Astrocyte (in vitro differentiated cells and primary cell): ENCODE measurements at regions not wholly inside any gene's neighbourhood (a gene's known extent, or its start where the extent isn't known, plus 50 kb on each side); places are given as distances from the start of the nearest gene placed in this dataset.

ENCODE experiments used
- DNase-seq: peaks from one replicate; pipeline ENCODE4 v3.0.0-alpha.2; 2010; ENCODE audit warnings: low read depth
- FAIRE-seq: peaks from 2 replicates; lab custom pipeline; 2011; peaks lifted over from hg19 to GRCh38; lab: Jason Lieb, UNC
- H2AFZ ChIP-seq: 2 replicates; pipeline ENCODE4 v1.6.0; 2012; ENCODE audit warnings: low read depth, low read length, inconsistent platforms
- H3K27ac ChIP-seq: 2 replicates; pipeline ENCODE4 v1.5.1; 2011; ENCODE audit warnings: low read depth, low read length, inconsistent platforms
- H3K27me3 ChIP-seq: 2 replicates; pipeline ENCODE4 v1.6.0; 2011; ENCODE audit warnings: low read length, inconsistent platforms; ENCODE audit not compliant: insufficient read depth
- H3K36me3 ChIP-seq: 2 replicates; pipeline ENCODE4 v1.5.1; 2011; ENCODE audit warnings: low read length, inconsistent platforms; ENCODE audit not compliant: insufficient read depth
- H3K4me1 ChIP-seq: 2 replicates; pipeline ENCODE4 v1.5.1; 2011; ENCODE audit warnings: low read length, inconsistent platforms; ENCODE audit not compliant: insufficient read depth
- H3K4me2 ChIP-seq: 2 replicates; pipeline ENCODE4 v1.6.0; 2012; ENCODE audit warnings: low read length, inconsistent platforms
- H3K4me3 ChIP-seq: 2 replicates; pipeline ENCODE4 v1.5.1; 2011; ENCODE audit warnings: low read depth, mild to moderate bottlenecking, low read length, inconsistent platforms; ENCODE audit not compliant: insufficient read depth
- H3K79me2 ChIP-seq: 2 replicates; pipeline ENCODE4 v1.6.0; 2012; ENCODE audit warnings: mild to moderate bottlenecking, low read length, inconsistent platforms; ENCODE audit not compliant: insufficient read depth
- H3K9ac ChIP-seq: 2 replicates; pipeline ENCODE4 v1.6.0; 2012; ENCODE audit warnings: mild to moderate bottlenecking, low read length, inconsistent platforms
- H3K9me3 ChIP-seq: 2 replicates; pipeline ENCODE4 v1.5.1; 2012; ENCODE audit warnings: low read depth, mild to moderate bottlenecking, low read length, inconsistent platforms; ENCODE audit not compliant: insufficient read depth
- H4K20me1 ChIP-seq: 2 replicates; pipeline ENCODE4 v1.6.0; 2012; ENCODE audit warnings: low read length, inconsistent platforms; ENCODE audit not compliant: insufficient read depth
- H3K27ac Mint-ChIP-seq: one replicate; pipeline ENCODE4 v1.8.0; 2021; ENCODE audit warnings: mild to moderate bottlenecking, mixed read lengths; ENCODE audit not compliant: unreplicated experiment
- H3K27me3 Mint-ChIP-seq: one replicate; pipeline ENCODE4 v1.8.0; 2021; ENCODE audit warnings: low read depth, mixed read lengths; ENCODE audit not compliant: unreplicated experiment
- H3K36me3 Mint-ChIP-seq: one replicate; pipeline ENCODE4 v1.8.0; 2021; ENCODE audit warnings: low read depth, mixed read lengths; ENCODE audit not compliant: unreplicated experiment
- H3K4me1 Mint-ChIP-seq: one replicate; pipeline ENCODE4 v1.8.0; 2021; ENCODE audit warnings: low read depth, mixed read lengths; ENCODE audit not compliant: unreplicated experiment
- H3K4me3 Mint-ChIP-seq: one replicate; pipeline ENCODE4 v1.8.0; 2021; ENCODE audit warnings: mild to moderate bottlenecking, moderate library complexity, mixed read lengths; ENCODE audit not compliant: unreplicated experiment
- H3K9me3 Mint-ChIP-seq: one replicate; pipeline ENCODE4 v1.8.0; 2021; ENCODE audit warnings: mild to moderate bottlenecking, mixed read lengths; ENCODE audit not compliant: unreplicated experiment
- CTCF ChIP-seq: IDR thresholded peaks from 2 replicates; pipeline ENCODE4 v1.5.1; 2011; ENCODE audit warnings: low read depth, mild to moderate bottlenecking, inconsistent platforms, low read length, moderate library complexity; ENCODE audit not compliant: insufficient read depth
- EZH2 ChIP-seq: IDR thresholded peaks from 2 replicates; pipeline ENCODE4 v1.6.1; 2012; ENCODE audit warnings: mild to moderate bottlenecking, low read length, inconsistent platforms; ENCODE audit not compliant: insufficient read depth

DNA sequence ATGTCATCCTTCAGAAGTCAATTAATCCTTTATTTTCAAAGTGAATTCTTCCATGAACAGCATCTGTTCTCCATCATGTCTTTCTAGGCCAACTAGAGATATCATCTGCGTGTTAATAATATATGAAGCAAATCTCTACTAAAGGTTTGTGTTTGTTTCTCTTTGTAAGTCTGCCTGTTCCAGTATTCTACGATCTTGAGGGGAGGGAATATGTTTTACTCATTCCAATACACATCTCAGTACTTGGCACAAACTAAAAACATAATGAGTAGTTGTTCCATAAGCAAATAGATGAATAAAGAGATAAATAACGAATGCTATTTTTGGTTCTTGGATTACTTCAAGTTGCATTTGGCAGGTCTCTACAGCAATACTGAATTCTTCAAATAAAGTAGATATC, 470.7 kb upstream of the GRIN3A start:
- Histone ChIP-seq H3K9me3 (no peaks in the 10 kb centered on the region), H3K9ac (no peak overlapping the region), H3K4me3 (no peak overlapping the region), H3K27me3 (no peaks in the 10 kb centered on the region), H2AFZ (no peak overlapping the region), H3K79me2 (no peaks in the 10 kb centered on the region), H3K4me2 (no peak overlapping the region), H3K4me1 (no peaks in the 10 kb centered on the region), H3K36me3 (no peaks in the 10 kb centered on the region), H3K27ac (no peak overlapping the region), H4K20me1 (no peaks in the 10 kb centered on the region)
- Mint-ChIP-seq H3K4me1 (no peaks in the 10 kb centered on the region), H3K4me3 (no peak overlapping the region), H3K36me3 (no peaks in the 10 kb centered on the region), H3K27ac (no peak overlapping the region), H3K27me3 (no peaks in the 10 kb centered on the region), H3K9me3 (no peaks in the 10 kb centered on the region)
- FAIRE-seq: no peak
- no peak for DNase-seq
- no peak for TF ChIP-seq CTCF
- no peak for TF ChIP-seq EZH2

GRCh38 chr9:102206432-102206831, 468.0 kb upstream of the GRIN3A start:
- Histone ChIP-seq H3K4me1 (no peaks in the 10 kb centered on the region), H2AFZ (no peak overlapping the region), H3K4me3 (no peak overlapping the region), H3K4me2 (no peak overlapping the region), H3K9me3 (no peaks in the 10 kb centered on the region), H3K36me3 (no peaks in the 10 kb centered on the region), H3K9ac (no peak overlapping the region), H3K79me2 (no peaks in the 10 kb centered on the region), H3K27me3 (no peaks in the 10 kb centered on the region), H4K20me1 (no peaks in the 10 kb centered on the region), H3K27ac (no peak overlapping the region)
- no peaks in the 10 kb centered on the region for H3K36me3 Mint-ChIP-seq
- H3K4me3 Mint-ChIP-seq: no peak overlapping the region
- FAIRE-seq: no peak
- H3K27me3 Mint-ChIP-seq: no peaks in the 10 kb centered on the region
- DNase-seq: no peak
- TF ChIP-seq CTCF (no peak), EZH2 (no peak)
- no peaks in the 10 kb centered on the region for H3K4me1 Mint-ChIP-seq
- H3K27ac Mint-ChIP-seq: no peak overlapping the region
- no peaks in the 10 kb centered on the region for H3K9me3 Mint-ChIP-seq

GRCh38 chr9:102205251-102205650, 466.8 kb upstream of the GRIN3A start:
- Histone ChIP-seq H3K9me3 (no peaks in the 10 kb centered on the region), H3K4me3 (no peak overlapping the region), H3K27me3 (no peaks in the 10 kb centered on the region), H4K20me1 (no peaks in the 10 kb centered on the region), H3K36me3 (no peaks in the 10 kb centered on the region), H3K4me1 (no peaks in the 10 kb centered on the region), H3K9ac (no peak overlapping the region), H2AFZ (no peak overlapping the region), H3K4me2 (no peak overlapping the region), H3K27ac (no peak overlapping the region), H3K79me2 (no peaks in the 10 kb centered on the region)
- H3K4me3 Mint-ChIP-seq: no peak overlapping the region
- no peak for TF ChIP-seq EZH2
- TF ChIP-seq CTCF: no peak
- no peak overlapping the region for H3K27ac Mint-ChIP-seq
- no peaks in the 10 kb centered on the region for H3K36me3 Mint-ChIP-seq
- no peaks in the 10 kb centered on the region for H3K27me3 Mint-ChIP-seq
- no peaks in the 10 kb centered on the region for H3K9me3 Mint-ChIP-seq
- H3K4me1 Mint-ChIP-seq: no peaks in the 10 kb centered on the region
- no peak for FAIRE-seq
- no peak for DNase-seq
